ENCODE measurements at regions not wholly inside any gene's neighbourhood (a gene's known extent, or its start where the extent isn't known, plus 50 kb on each side); places are given as distances from the start of the nearest gene placed in this dataset.

DNA sequence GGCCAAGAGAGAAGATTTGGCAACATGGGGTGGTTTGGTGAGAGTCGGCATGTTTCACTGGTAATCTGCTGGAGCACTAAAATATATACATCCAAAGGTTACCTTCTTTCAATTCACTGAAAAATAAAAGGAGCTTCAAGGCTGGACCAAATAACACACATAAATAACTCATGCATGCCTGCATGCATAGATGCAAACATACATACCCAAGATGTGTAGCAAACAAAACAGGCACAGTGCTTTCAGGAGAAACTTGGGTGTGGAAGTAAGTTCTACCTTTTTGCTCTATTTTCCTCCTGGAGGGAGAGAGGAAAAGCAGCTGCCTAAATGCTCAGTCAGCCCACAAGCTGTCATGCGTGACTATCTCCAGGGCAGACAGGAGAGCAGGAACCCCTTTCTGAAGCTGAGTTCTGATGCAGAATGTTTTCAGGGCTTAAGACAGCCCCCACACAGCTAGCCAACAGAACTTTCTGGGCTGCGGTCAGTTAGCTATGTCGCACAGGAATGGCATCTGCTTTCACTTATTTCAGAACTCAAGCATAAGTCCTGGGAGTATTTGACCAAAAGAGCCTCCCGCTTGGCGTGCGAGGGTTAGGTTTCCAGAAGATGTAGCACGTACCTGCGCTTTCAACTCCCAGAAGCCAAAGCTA lies 166.2 kb downstream of the TOMM20 start:
- peak overlapping the region; percentile 18 for H3K4me3 ChIP-seq (replicated peaks; ENCODE audit: low read depth, low read length)
- peak; percentile 74 for DNase-seq (ENCODE audit: extremely low read depth, insufficient read length)

GRCh38 chr1:234961456-234962339 lies 166.9 kb downstream of the TOMM20 start:
- H3K27me3 ChIP-seq (replicated peaks; ENCODE audit: control insufficient read depth, insufficient read depth, low read length), result no peaks in the 10 kb centered on the region
- no peak for TF ChIP-seq CTCF (IDR thresholded peaks at IDR 0.05; ENCODE audit: insufficient read depth, low read length, poor library complexity, severe bottlenecking)
- no peak for DNase-seq (ENCODE audit: extremely low read depth, insufficient read length)
- no peaks in the 10 kb centered on the region for H3K36me3 ChIP-seq (ENCODE audit: control insufficient read depth, insufficient read depth, low read length)
- H3K4me3 ChIP-seq (replicated peaks; ENCODE audit: low read depth, low read length), result peak overlapping the region; percentile 9; the same call in 1 of the 2 replicates

More for the DNA sequence above, 166.2 kb downstream of the TOMM20 start:
- Histone ChIP-seq H3K36me3 (ENCODE audit: control insufficient read depth, insufficient read depth, low read length) (no peaks in the 10 kb centered on the region), H3K27me3 (replicated peaks; ENCODE audit: control insufficient read depth, insufficient read depth, low read length) (no peaks in the 10 kb centered on the region)
- TF ChIP-seq CTCF (IDR thresholded peaks at IDR 0.05; ENCODE audit: insufficient read depth, low read length, poor library complexity, severe bottlenecking), result no peak

- no peak for TF ChIP-seq CTCF (IDR thresholded peaks at IDR 0.05; ENCODE audit: insufficient read depth, low read length, poor library complexity, severe bottlenecking)
- DNase-seq (ENCODE audit: extremely low read depth, insufficient read length), result no peak
Measured at GRCh38 chr1:234960722-234961455, 167.7 kb downstream of the TOMM20 start.

DNA sequence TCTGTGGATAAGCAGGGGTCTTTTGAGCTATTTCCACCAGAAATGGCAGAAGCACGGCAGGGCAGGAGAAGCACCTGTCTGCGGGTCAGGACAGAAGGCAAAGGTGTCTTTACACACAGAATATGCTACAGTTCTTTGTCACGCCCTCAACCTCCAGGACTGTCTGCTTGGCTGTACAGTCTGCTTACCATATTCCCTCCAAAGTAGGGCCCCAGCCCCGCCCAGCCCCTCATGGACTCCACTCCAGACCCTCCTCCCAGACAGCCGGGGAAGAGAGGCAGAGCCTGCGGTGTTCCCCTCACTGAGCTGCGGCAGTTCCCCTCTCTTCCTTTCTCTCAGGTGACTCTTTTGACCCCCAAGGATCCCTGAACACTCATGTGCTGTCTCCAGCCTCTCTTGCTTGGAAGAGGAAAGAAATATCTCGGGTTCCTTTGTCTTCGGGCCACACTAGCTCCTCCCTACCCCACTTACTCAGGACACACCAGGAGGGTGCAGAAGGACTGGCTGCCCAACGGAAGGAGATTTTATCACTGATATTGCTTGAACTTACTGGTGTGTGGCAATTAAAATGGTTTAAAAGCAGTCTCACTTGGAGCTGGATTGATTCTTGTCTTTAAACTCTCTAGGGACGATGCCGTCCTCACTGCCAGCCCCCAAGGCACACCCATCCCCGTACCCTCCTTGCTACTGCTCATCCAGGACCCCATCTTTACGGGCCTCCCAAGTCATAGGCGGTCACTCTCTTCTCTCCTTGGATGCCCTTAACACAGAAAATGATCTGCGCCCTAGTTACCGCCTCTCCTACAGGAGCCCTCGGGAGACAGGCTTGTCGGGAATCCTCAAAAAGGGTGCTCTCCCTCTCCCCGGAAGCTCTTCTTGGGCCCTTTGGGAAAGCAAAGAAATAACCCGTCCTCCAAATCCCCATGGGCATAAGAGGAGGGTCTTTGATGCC lies 169.7 kb downstream of the TOMM20 start:
- Histone ChIP-seq H3K27me3 (replicated peaks; ENCODE audit: control insufficient read depth, insufficient read depth, low read length) (no peaks in the 10 kb centered on the region), H3K36me3 (ENCODE audit: control insufficient read depth, insufficient read depth, low read length) (no peaks in the 10 kb centered on the region), H3K4me3 (replicated peaks; ENCODE audit: low read depth, low read length) (no peak overlapping the region)
- TF ChIP-seq CTCF (IDR thresholded peaks at IDR 0.05; ENCODE audit: insufficient read depth, low read length, poor library complexity, severe bottlenecking), result no peak
- DNase-seq (ENCODE audit: extremely low read depth, insufficient read length), result no peak

More at GRCh38 chr1:234960722-234961455, 167.7 kb downstream of the TOMM20 start:
- H3K36me3 ChIP-seq (ENCODE audit: control insufficient read depth, insufficient read depth, low read length), result no peaks in the 10 kb centered on the region
- no peak overlapping the region for H3K4me3 ChIP-seq (replicated peaks; ENCODE audit: low read depth, low read length)
- H3K27me3 ChIP-seq (replicated peaks; ENCODE audit: control insufficient read depth, insufficient read depth, low read length), result no peaks in the 10 kb centered on the region

All from GM06990 (cell line).